Activated T-cell treated with anti-CD3 and anti-CD28 coated beads, Interleukin-2, amount 50 U/mL, for 24 hours (primary cell): ENCODE measurements at regions not wholly inside any gene's neighbourhood (a gene's known extent, or its start where the extent isn't known, plus 50 kb on each side); places are given as distances from the start of the nearest gene placed in this dataset.
"Not testable (repeated sequence)": the region's sequence is repeated elsewhere in the genome, so short reads cannot be mapped to it uniquely, and the experiment has no call there.

Experiments
- DNase-seq: peaks from one replicate; pipeline ENCODE4 v3.0.0-alpha.2; 2020
- H3K27ac Mint-ChIP-seq: 2 replicates; pipeline ENCODE4 v1.8.0; 2020; ENCODE audit warnings: mild to moderate bottlenecking, mixed read lengths
- H3K27me3 Mint-ChIP-seq: 2 replicates; pipeline ENCODE4 v1.8.0; 2020; ENCODE audit warnings: mixed read lengths
- H3K36me3 Mint-ChIP-seq: 2 replicates; pipeline ENCODE4 v1.8.0; 2020; ENCODE audit warnings: low read depth, mixed read lengths
- H3K4me1 Mint-ChIP-seq: 2 replicates; pipeline ENCODE4 v1.8.0; 2020; ENCODE audit warnings: low read depth, mixed read lengths
- H3K4me3 Mint-ChIP-seq: 2 replicates; pipeline ENCODE4 v1.8.0; 2020; ENCODE audit warnings: mild to moderate bottlenecking, moderate library complexity, mixed read lengths
- H3K9me3 Mint-ChIP-seq: 2 replicates; pipeline ENCODE4 v1.8.0; 2020; ENCODE audit warnings: mixed read lengths

GRCh38 chr6:140228491-140228890 is 854.0 kb upstream of the CITED2 start:
- Mint-ChIP-seq H3K9me3 (peaks cover 2% of the 10 kb centered on the region), H3K27me3 (peaks cover 2% of the 10 kb centered on the region), H3K36me3 (no peaks in the 10 kb centered on the region), H3K4me3 (no peak overlapping the region), H3K4me1 (no peaks in the 10 kb centered on the region), H3K27ac (no peak overlapping the region)
- DNase-seq = no peak

- Mint-ChIP-seq H3K27ac (no peak overlapping the region), H3K4me3 (no peak overlapping the region), H3K4me1 (no peaks in the 10 kb centered on the region), H3K36me3 (no peaks in the 10 kb centered on the region), H3K9me3 (peaks cover 2% of the 10 kb centered on the region), H3K27me3 (peaks cover 5% of the 10 kb centered on the region)
- no peak for DNase-seq
Observed at GRCh38 chr6:140226637-140227036, 852.2 kb upstream of the CITED2 start.

- DNase-seq = no peak
Observed at GRCh38 chr6:140225701-140226436, 851.4 kb upstream of the CITED2 start.

DNA sequence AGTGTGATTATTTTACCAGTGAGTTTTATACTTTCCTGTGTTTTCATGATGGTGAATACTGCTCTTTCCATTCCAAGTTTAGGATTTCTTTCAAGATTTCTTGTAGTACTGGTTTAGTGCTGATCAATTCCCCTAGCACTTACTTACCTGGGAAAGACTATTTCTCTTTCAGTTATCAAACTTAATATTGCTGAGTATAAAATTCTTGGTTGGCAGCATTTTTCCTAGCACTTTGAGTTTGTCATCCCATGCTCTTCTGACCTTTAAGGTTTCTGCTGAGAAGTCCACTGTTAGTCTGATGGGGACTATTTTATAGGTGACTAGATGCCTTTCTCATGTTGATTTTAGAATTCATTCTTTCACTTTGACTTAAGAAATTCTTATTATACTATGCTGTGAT is 842.8 kb upstream of the CITED2 start:
- no peak overlapping the region for H3K27ac Mint-ChIP-seq
- H3K36me3 Mint-ChIP-seq = no peaks in the 10 kb centered on the region
- peaks cover 4% of the 10 kb centered on the region for H3K27me3 Mint-ChIP-seq
- H3K4me1 Mint-ChIP-seq = no peaks in the 10 kb centered on the region
- H3K9me3 Mint-ChIP-seq = peaks cover 21% of the 10 kb centered on the region
- H3K4me3 Mint-ChIP-seq = no peak overlapping the region
- DNase-seq = no peak

More at GRCh38 chr6:140225701-140226436, 851.4 kb upstream of the CITED2 start:
- Mint-ChIP-seq H3K27ac (no peak overlapping the region), H3K9me3 (no peaks in the 10 kb centered on the region), H3K27me3 (peaks cover 6% of the 10 kb centered on the region), H3K4me1 (no peaks in the 10 kb centered on the region), H3K4me3 (no peak overlapping the region), H3K36me3 (no peaks in the 10 kb centered on the region)

DNA sequence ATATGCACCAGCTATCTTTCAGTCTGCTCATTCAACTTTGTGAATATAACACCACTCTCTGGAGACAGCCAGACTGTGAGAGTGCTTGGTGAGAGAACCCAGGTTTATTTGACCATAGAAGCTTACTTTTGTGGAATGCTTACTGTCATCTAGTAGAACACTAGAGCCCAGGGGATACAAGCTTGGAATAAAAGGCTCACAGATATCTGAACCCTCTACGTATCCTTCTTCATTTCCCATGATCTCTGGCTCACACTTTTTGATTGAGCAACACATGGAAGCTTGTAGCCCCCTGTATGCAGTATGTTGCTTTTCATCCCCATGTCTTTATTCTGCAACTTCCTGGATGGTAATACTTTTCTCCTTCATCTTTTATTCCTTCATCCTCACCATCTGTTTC is 835.3 kb upstream of the CITED2 start:
- H3K27me3 Mint-ChIP-seq = peaks cover 6% of the 10 kb centered on the region
- H3K4me1 Mint-ChIP-seq = no peaks in the 10 kb centered on the region
- no peak for DNase-seq
- no peak overlapping the region for H3K27ac Mint-ChIP-seq
- no peak overlapping the region for H3K4me3 Mint-ChIP-seq
- H3K9me3 Mint-ChIP-seq = peaks cover 2% of the 10 kb centered on the region
- no peaks in the 10 kb centered on the region for H3K36me3 Mint-ChIP-seq

DNA sequence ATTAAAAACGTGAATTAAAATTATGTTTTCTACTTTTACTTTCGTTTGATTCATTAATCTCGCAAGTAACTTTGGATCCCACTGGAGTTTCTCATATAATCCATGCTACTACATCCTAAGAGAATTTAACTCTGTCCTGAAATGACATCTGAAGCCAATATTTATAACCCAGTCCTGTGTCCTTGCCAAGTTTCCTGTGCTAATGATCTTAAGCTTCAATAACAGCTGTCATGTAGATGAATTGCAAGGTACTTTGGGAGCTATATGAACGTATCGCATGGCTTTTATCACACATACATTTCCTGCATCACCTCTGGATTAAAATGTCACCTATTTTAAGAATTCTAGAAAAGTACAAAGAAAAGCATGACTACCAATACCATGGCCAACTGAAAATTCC is 833.8 kb upstream of the CITED2 start:
- Mint-ChIP-seq H3K9me3 (no peaks in the 10 kb centered on the region), H3K36me3 (no peaks in the 10 kb centered on the region), H3K4me1 (no peaks in the 10 kb centered on the region), H3K27ac (no peak overlapping the region), H3K4me3 (no peak overlapping the region), H3K27me3 (peaks cover 6% of the 10 kb centered on the region)
- DNase-seq = no peak

DNA sequence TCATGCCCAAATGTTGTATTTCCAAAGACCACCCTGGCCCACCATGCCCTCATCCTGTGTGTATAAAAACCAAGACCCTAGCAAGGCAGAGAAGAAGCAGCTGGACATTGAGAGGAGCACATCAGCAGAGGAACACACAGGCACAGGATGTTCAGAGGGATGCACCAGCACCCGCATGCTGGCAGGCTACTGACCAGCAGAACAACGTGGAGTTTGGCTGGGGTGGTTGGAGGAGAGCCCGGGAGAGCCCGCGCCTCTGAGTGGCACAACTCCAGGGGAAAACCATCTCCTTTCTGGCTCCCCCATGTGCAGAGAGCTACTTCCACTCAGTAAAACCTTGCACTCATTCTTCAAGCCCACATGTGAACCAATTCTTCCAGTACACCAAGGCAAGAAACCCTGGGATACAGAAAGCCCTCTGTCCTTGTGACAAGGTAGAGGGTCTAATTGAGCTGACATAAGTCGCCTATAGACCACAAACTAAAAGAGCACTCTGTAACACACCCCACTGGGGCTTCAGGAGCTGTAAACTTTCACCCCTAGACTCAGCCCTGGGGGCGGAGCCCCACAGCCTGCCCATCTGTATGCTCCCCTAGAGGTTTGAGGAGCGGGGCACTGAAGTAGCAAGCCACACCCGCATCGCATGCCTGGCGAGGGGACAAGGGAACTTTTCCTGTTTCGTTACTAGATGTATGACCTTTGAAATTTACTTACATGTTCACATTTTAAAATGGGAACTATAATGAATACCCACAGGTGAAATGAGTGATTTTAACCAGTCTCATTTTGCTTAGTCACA is 831.5 kb upstream of the CITED2 start:
- Mint-ChIP-seq H3K9me3 (no peaks in the 10 kb centered on the region), H3K4me3 (no peak overlapping the region), H3K4me1 (no peaks in the 10 kb centered on the region), H3K27ac (no peak overlapping the region), H3K36me3 (no peaks in the 10 kb centered on the region), H3K27me3 (peaks cover 6% of the 10 kb centered on the region)
- no peak for DNase-seq

DNA sequence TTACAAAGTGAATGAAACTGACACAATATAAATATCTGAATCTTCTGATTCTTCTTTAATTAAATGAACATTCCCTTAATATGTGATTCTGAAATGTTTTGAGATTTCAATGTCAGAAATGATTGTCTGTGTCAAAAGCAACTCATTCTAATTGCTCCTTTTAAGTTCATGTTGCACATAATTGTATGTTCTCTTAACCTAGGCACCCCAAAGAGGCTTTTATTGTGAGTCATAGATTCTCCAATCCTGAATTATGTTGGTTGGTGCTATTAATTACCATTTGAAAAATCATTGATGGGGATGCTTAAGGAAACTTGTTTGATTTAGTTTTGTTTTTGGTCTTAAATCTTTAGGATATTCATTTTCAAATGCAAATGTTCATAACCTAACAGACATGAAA is 829.7 kb upstream of the CITED2 start:
- Mint-ChIP-seq H3K9me3 (no peaks in the 10 kb centered on the region), H3K27ac (no peak overlapping the region), H3K36me3 (no peaks in the 10 kb centered on the region), H3K27me3 (peaks cover 6% of the 10 kb centered on the region), H3K4me1 (no peaks in the 10 kb centered on the region), H3K4me3 (no peak overlapping the region)
- DNase-seq = no peak

DNA sequence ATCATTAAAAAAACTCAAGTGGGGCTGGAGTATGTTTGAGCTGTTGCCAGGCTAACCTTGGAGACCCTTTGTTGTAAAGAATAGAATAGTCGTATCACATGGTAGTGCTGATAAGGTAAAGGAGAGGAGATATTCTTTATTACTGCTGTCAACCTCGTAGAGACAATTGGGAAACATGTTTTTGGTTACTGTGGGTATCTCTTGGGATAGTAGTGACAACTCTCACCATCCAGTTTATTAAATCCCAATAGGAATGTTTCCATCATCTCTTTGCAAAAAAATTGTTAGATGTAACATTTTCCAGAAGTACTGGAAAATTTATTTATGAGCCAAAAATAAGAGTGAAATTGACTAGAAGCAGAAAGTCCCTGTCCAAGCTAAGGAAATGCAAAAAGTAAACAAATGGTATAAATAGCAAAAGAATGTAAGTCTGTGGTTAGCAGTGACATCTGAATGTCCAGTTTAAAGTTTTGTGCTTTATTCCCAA is 829.3 kb upstream of the CITED2 start:
- Mint-ChIP-seq H3K4me3 (no peak overlapping the region), H3K4me1 (no peaks in the 10 kb centered on the region), H3K9me3 (no peaks in the 10 kb centered on the region), H3K27me3 (peaks cover 6% of the 10 kb centered on the region), H3K36me3 (no peaks in the 10 kb centered on the region), H3K27ac (no peak overlapping the region)
- no peak for DNase-seq

- Mint-ChIP-seq H3K4me1 (no peaks in the 10 kb centered on the region), H3K27ac (no peak overlapping the region), H3K36me3 (no peaks in the 10 kb centered on the region), H3K27me3 (peaks cover 3% of the 10 kb centered on the region), H3K4me3 (no peak overlapping the region), H3K9me3 (no peaks in the 10 kb centered on the region)
- DNase-seq = no peak
Observed at GRCh38 chr6:140202964-140203515, 828.6 kb upstream of the CITED2 start.

- no peak for DNase-seq
- Mint-ChIP-seq H3K36me3 (no peaks in the 10 kb centered on the region), H3K27ac (no peak overlapping the region), H3K4me1 (no peaks in the 10 kb centered on the region), H3K9me3 (no peaks in the 10 kb centered on the region), H3K4me3 (no peak overlapping the region), H3K27me3 (peaks cover under 1% of the 10 kb centered on the region)
Observed at GRCh38 chr6:140201787-140202458, 827.5 kb upstream of the CITED2 start.

GRCh38 chr6:140193269-140193668 is 818.8 kb upstream of the CITED2 start:
- Mint-ChIP-seq H3K4me1 (no peaks in the 10 kb centered on the region), H3K27me3 (peaks cover 8% of the 10 kb centered on the region), H3K36me3 (no peaks in the 10 kb centered on the region), H3K4me3 (no peak overlapping the region), H3K9me3 (peaks cover 10% of the 10 kb centered on the region), H3K27ac (no peak overlapping the region)
- no peak for DNase-seq

DNA sequence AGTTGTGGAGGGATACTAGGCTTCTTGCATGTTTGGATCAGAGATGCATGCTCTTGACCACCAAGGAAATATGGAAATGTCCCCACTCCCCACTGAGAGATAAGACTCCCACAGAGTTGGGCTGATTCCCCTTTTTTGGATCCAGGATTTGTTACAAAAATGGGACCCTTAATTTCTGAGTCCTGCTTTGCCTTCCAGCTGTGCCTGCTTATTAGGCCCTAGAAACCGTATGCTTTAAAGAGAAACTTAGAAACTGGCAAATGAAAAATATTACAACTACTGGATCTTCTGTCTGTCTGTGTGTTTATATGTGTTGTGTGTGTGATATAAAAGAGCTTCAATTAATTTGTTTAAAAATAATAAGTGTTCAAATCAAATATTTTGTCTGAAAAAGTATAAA is 817.6 kb upstream of the CITED2 start:
- Mint-ChIP-seq H3K36me3 (no peaks in the 10 kb centered on the region), H3K27ac (no peak overlapping the region), H3K4me3 (no peak overlapping the region), H3K4me1 (no peaks in the 10 kb centered on the region), H3K27me3 (peaks cover 12% of the 10 kb centered on the region), H3K9me3 (peaks cover 17% of the 10 kb centered on the region)
- DNase-seq = no peak

DNA sequence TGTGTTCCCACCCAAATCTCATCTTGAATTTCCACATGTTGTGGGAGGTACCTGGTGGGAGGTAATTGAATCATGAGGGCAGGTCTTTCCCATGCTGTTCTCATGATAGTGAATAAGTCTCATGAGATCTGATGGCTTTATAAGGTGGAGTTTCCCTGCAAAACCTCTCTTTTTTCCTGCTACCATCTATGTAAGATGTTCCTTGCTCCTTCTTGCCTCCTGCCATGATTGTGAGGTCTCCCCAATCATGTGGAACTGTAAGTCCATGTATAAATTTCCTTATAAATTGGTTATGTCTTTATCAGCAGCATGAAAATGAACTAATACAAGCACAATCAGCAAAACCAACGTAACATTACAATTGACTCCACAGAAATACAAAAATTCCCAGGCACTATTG is 814.8 kb upstream of the CITED2 start:
- Mint-ChIP-seq H3K27me3 (peaks cover 11% of the 10 kb centered on the region), H3K9me3 (peaks cover 17% of the 10 kb centered on the region)
- H3K4me1 Mint-ChIP-seq, H3K27ac Mint-ChIP-seq, H3K36me3 Mint-ChIP-seq, H3K4me3 Mint-ChIP-seq, DNase-seq: not testable (repeated sequence)
